ENCODE measurements at regions not wholly inside any gene's neighbourhood (a gene's known extent, or its start where the extent isn't known, plus 50 kb on each side); places are given as distances from the start of the nearest gene placed in this dataset.

GRCh38 chr2:104056451-104056850 lies 797.5 kb upstream of the POU3F3 start:
- ATAC-seq, result no peak
- no peak for DNase-seq (ENCODE audit: low read depth in 1 of 2, low spot score in 1 of 2)
- no peak for FAIRE-seq
- no peaks in the 10 kb centered on the region for H3K9me3 ChIP-seq
- ChIA-PET POLR2A (no interaction called here), CTCF (no interaction called here)
- H3K4me3 ChIP-seq, result no peak overlapping the region
- TF ChIP-seq SMC3 (IDR thresholded peaks at IDR 0.05), result no peak
- no peak for TF ChIP-seq HOXB5 (CRISPR knock-in tag; IDR thresholded peaks at IDR 0.05)
- TF ChIP-seq RCOR1 (IDR thresholded peaks at IDR 0.05; ENCODE audit: low read depth, low read length), result no peak
- no peak for TF ChIP-seq REST (IDR thresholded peaks at IDR 0.05)
- no peak for TF ChIP-seq BCL3 (IDR thresholded peaks at IDR 0.05)
- no peak for TF ChIP-seq BHLHE40 (IDR thresholded peaks at IDR 0.05; ENCODE audit: low read depth, low read length)
- no peak for TF ChIP-seq KDM1A (IDR thresholded peaks at IDR 0.05; ENCODE audit: low read depth)
- no peak for TF ChIP-seq CEBPB (IDR thresholded peaks at IDR 0.05)
- no peak for TF ChIP-seq KDM5A (IDR thresholded peaks at IDR 0.05)
- TF ChIP-seq CHD4 (IDR thresholded peaks at IDR 0.05; ENCODE audit: borderline replicate concordance), result no peak
- no peak for TF ChIP-seq JUN (IDR thresholded peaks at IDR 0.05)
- TF ChIP-seq MAZ (IDR thresholded peaks at IDR 0.05; ENCODE audit: borderline replicate concordance, low read depth, low read length), result no peak
- no peak for TF ChIP-seq HES2 (IDR thresholded peaks at IDR 0.05)
- no peak for TF ChIP-seq HDAC2 (IDR thresholded peaks at IDR 0.05)
- TF ChIP-seq NR3C1 (IDR thresholded peaks at IDR 0.05), result no peak
- TF ChIP-seq RARB (CRISPR knock-in tag; IDR thresholded peaks at IDR 0.05), result no peak
- TF ChIP-seq POLR2AphosphoS2 (conservative IDR thresholded peaks at IDR 0.05; ENCODE audit: low read length), result no peak
- H3K4me2 ChIP-seq, result no peak overlapping the region
- no peaks in the 10 kb centered on the region for H3K4me1 ChIP-seq
- no peak overlapping the region for H3K27ac ChIP-seq
- WGBS (ENCODE audit: missing lambda C conversion rate), result 67% methylated on average over 1 of the region's 1 CpG

GRCh38 chr2:104068665-104069064 lies 785.2 kb upstream of the POU3F3 start:
- H3K9me3 ChIP-seq, result peaks cover 7% of the 10 kb centered on the region; the same call in 1 of the 3 replicates
- H3K4me1 ChIP-seq, result 0 out of 3 replicates have a peak, but pooled peaks cover 4% of the 10 kb centered on the region
- POLR2A ChIA-PET, result no interaction called here
- no peak overlapping the region for H3K4me2 ChIP-seq
- TF ChIP-seq ZNF302 (CRISPR knock-in tag; IDR thresholded peaks at IDR 0.05) (no peak), NFE2L2 (conservative IDR thresholded peaks at IDR 0.05; ENCODE audit: low read length) (no peak), POLR2A (IDR thresholded peaks at IDR 0.05; ENCODE audit: low read length) (no peak), CHD4 (IDR thresholded peaks at IDR 0.05; ENCODE audit: borderline replicate concordance) (no peak), ZFP36 (IDR thresholded peaks at IDR 0.05; ENCODE audit: borderline replicate concordance, partially characterized antibody) (no peak), ELK1 (IDR thresholded peaks at IDR 0.05; ENCODE audit: low read depth, low read length) (no peak), ATOH8 (CRISPR knock-in tag; IDR thresholded peaks at IDR 0.05; ENCODE audit: low read depth) (no peak), JUNB (IDR thresholded peaks at IDR 0.05) (no peak), CTCF (IDR thresholded peaks at IDR 0.05) (no peak)
- FAIRE-seq (no peak), ATAC-seq (no peak), DNase-seq (ENCODE audit: low read depth in 1 of 2, low spot score in 1 of 2) (no peak)
- CTCF ChIA-PET, result no interaction called here
- no peak overlapping the region for H3K27ac ChIP-seq
- 15% methylated on average over 2 of the region's 2 CpGs for WGBS (ENCODE audit: missing lambda C conversion rate)
- no peak overlapping the region for H3K4me3 ChIP-seq
